ENCODE measurements at regions not wholly inside any gene's neighbourhood (a gene's known extent, or its start where the extent isn't known, plus 50 kb on each side); places are given as distances from the start of the nearest gene placed in this dataset.

DNA sequence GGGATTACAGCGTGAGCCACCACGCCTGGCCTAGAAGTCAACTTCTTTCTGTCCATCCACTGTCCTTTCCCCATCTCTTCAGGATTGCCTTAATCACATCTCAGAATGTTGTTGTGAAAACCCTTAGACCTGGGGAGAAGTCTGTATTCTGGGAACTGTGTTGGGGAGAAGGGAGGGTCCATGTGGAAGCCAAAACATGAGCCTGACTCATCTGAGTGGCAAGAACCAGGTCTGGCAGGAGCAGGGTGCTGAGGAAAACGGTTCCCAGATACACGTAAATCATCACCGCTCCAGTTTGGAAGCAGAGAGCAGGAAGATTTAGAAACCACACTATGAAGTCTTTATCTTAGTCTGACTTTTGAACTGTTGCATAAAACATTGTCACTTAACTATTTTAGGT is 245.6 kb upstream of the RGS6 start:
- Mint-ChIP-seq H3K36me3 (ENCODE audit: low read depth) (peaks cover 21% of the 10 kb centered on the region), H3K9me3 (no peaks in the 10 kb centered on the region), H3K4me3 (no peak overlapping the region), H3K4me1 (no peaks in the 10 kb centered on the region), H3K27ac (ENCODE audit: unreplicated experiment) (no peak overlapping the region), H3K27me3 (ENCODE audit: low read depth) (no peaks in the 10 kb centered on the region)
- DNase-seq (ENCODE audit: low read depth, low spot score), result no peak
- TF ChIP-seq, protein P1, sequence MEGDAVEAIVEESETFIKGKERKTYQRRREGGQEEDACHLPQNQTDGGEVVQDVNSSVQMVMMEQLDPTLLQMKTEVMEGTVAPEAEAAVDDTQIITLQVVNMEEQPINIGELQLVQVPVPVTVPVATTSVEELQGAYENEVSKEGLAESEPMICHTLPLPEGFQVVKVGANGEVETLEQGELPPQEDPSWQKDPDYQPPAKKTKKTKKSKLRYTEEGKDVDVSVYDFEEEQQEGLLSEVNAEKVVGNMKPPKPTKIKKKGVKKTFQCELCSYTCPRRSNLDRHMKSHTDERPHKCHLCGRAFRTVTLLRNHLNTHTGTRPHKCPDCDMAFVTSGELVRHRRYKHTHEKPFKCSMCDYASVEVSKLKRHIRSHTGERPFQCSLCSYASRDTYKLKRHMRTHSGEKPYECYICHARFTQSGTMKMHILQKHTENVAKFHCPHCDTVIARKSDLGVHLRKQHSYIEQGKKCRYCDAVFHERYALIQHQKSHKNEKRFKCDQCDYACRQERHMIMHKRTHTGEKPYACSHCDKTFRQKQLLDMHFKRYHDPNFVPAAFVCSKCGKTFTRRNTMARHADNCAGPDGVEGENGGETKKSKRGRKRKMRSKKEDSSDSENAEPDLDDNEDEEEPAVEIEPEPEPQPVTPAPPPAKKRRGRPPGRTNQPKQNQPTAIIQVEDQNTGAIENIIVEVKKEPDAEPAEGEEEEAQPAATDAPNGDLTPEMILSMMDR (conservative IDR thresholded peaks at IDR 0.05), result no peak

DNA sequence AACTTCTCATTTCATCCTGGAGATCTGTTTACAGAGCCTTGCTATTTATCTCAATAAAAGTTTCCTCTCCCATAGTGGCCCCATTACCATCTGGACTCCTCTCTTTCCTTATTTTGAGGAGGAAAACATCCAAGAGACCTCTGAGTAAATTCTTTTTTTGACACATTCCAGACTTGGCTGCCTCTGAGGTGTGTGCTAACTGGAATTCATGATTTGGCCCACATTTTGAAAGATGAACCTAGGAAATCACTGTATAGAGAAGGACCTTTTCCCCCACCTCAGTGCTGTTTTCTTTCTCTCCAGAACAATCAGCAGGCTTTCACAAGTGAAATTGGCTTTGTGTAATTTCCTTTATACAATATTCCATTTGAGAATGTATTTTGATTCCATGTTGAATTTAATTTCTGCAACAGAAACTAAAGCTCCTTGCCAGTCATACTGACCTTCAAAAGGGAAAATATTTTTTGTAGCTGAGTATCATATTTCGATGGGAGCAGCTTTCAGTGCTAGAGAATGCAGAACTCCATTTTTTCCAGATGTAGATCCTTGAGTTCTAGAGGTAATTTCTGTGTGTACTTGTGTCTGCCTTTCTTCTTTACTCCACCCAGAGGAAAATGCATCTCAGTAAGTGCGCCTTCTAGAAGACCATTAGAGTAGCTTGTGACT is 244.9 kb upstream of the RGS6 start:
- H3K27me3 Mint-ChIP-seq (ENCODE audit: low read depth), result no peaks in the 10 kb centered on the region
- no peak for DNase-seq (ENCODE audit: low read depth, low spot score)
- no peaks in the 10 kb centered on the region for H3K4me1 Mint-ChIP-seq
- no peaks in the 10 kb centered on the region for H3K9me3 Mint-ChIP-seq
- H3K27ac Mint-ChIP-seq (ENCODE audit: unreplicated experiment), result no peak overlapping the region
- H3K4me3 Mint-ChIP-seq, result no peak overlapping the region
- H3K36me3 Mint-ChIP-seq (ENCODE audit: low read depth), result peaks cover 23% of the 10 kb centered on the region
- TF ChIP-seq, protein P1 (conservative IDR thresholded peaks at IDR 0.05), result no peak

DNA sequence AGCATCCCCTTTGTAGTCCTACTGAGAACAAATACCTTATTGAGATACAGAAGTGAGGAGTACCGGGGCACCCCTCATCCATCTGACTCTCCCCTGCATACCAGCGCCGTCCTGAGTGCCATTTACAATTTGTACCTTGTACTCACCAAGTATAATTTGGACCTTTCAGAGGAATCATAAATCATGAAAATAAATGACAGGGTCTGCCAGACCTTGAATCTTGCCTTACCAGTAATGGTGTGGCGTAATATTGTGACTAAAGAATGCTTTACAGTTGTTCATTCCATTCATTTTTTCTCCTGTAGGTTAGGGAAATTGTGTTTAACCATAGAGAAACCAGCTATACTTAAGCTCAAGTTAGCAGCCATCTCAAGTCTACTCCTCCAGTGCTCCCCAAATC is 243.7 kb upstream of the RGS6 start:
- TF ChIP-seq, protein P1 (conservative IDR thresholded peaks at IDR 0.05), result no peak
- Mint-ChIP-seq H3K27ac (ENCODE audit: unreplicated experiment) (no peak overlapping the region), H3K36me3 (ENCODE audit: low read depth) (peaks cover 23% of the 10 kb centered on the region), H3K27me3 (ENCODE audit: low read depth) (no peaks in the 10 kb centered on the region), H3K9me3 (no peaks in the 10 kb centered on the region), H3K4me1 (no peaks in the 10 kb centered on the region), H3K4me3 (no peak overlapping the region)
- no peak for DNase-seq (ENCODE audit: low read depth, low spot score)

DNA sequence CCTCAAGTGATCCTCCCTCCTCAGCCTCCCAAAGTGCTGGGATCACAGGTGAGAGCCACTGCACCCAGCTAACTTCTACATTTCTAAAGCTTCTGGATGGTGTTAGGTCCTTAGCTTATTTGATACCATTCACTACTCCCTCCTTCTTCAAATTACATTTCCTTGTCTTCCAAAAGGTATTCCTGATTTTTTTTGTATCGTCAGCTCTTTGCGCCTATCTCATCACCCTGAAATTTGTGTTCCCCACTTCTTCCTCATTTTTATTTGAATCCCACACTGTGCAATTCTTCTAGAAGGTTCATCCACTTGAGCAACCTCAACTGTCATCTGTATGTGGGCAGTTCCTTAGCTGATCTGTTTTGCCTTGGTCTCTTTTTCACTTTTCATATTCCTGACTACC is 241.8 kb upstream of the RGS6 start:
- H3K9me3 Mint-ChIP-seq, result no peaks in the 10 kb centered on the region
- peaks cover 10% of the 10 kb centered on the region for H3K4me1 Mint-ChIP-seq

DNA sequence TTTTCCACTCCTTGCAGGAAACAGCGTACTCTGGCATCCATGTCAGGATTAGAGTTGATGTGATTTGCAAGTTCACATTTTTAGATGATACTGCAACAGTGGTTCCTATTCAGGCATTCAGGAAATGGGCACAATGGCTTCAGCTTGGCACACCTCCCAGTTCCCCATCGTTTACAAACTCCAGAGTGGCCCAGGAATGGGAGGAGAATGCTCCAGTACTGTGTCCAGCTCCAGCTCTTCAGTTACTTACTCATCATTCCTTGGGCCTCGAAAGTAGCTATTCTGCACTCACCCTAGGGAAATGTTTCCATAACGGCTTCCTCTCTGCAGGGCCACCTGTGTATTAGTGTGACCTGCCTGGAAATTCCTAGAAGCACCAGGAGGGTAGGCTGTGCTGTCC is 239.7 kb upstream of the RGS6 start:
- DNase-seq (ENCODE audit: low read depth, low spot score), result no peak
- Mint-ChIP-seq H3K27ac (ENCODE audit: unreplicated experiment) (no peak overlapping the region), H3K9me3 (no peaks in the 10 kb centered on the region), H3K36me3 (ENCODE audit: low read depth) (peaks cover 12% of the 10 kb centered on the region), H3K4me1 (peaks cover 10% of the 10 kb centered on the region), H3K27me3 (ENCODE audit: low read depth) (no peaks in the 10 kb centered on the region), H3K4me3 (no peak overlapping the region)
- TF ChIP-seq, protein P1 (conservative IDR thresholded peaks at IDR 0.05), result no peak

More for the DNA sequence above, 241.8 kb upstream of the RGS6 start:
- Mint-ChIP-seq H3K27me3 (ENCODE audit: low read depth) (no peaks in the 10 kb centered on the region), H3K36me3 (ENCODE audit: low read depth) (peaks cover 13% of the 10 kb centered on the region), H3K27ac (ENCODE audit: unreplicated experiment) (no peak overlapping the region), H3K4me3 (no peak overlapping the region)
- DNase-seq (ENCODE audit: low read depth, low spot score), result no peak
- TF ChIP-seq, protein P1 (conservative IDR thresholded peaks at IDR 0.05), result no peak

Measured in neural crest cell (in vitro differentiated cells).